CD14-positive monocyte (primary cell): ENCODE measurements at regions not wholly inside any gene's neighbourhood (a gene's known extent, or its start where the extent isn't known, plus 50 kb on each side); places are given as distances from the start of the nearest gene placed in this dataset.

Experiments
- DNase-seq, 3 donors: peaks; one replicate each; pipeline ENCODE4 v3.0.0-alpha.2; 2011 to 2022
- H2AFZ ChIP-seq: 2 replicates; pipeline ENCODE4 v1.6.0; 2012; ENCODE audit warnings: mild to moderate bottlenecking, low read depth, low read length, inconsistent platforms; ENCODE audit not compliant: insufficient read depth, poor library complexity, severe bottlenecking
- H3K27ac ChIP-seq, 2 donors: 1 replicate in 1 of 2; 2 replicates in 1 of 2; pipeline ENCODE4 v1.5.1; 2012 to 2013; ENCODE audit warnings: low read length in 2 of 2, control low read depth in 1 of 2, inconsistent platforms in 1 of 2, low read depth in 1 of 2, mild to moderate bottlenecking in 1 of 2
- H3K27me3 ChIP-seq, 2 donors: one replicate each; pipeline versions ENCODE4 v1.6.0 to v1.6.1; 2011 to 2013; ENCODE audit warnings: low read length in 2 of 2; ENCODE audit not compliant: control insufficient read depth in 2 of 2, insufficient read depth in 2 of 2
- H3K36me3 ChIP-seq, 2 donors: replicated peaks in 1 of 2; 1 replicate in 1 of 2; 2 replicates in 1 of 2; pipeline versions ENCODE4 v1.5.1 to v1.6.1; 2012 to 2013; ENCODE audit warnings: low read length in 2 of 2, control low read depth in 1 of 2, inconsistent platforms in 1 of 2, mild to moderate bottlenecking in 1 of 2; ENCODE audit not compliant: insufficient read depth in 2 of 2, control insufficient read depth in 1 of 2
- H3K4me1 ChIP-seq, 2 donors: 1 replicate in 1 of 2; 2 replicates in 1 of 2; pipeline versions ENCODE4 v1.5.1 to v1.6.1; 2012 to 2013; ENCODE audit warnings: low read length in 2 of 2, control low read depth in 1 of 2, inconsistent platforms in 1 of 2, mild to moderate bottlenecking in 1 of 2, moderate library complexity in 1 of 2; ENCODE audit not compliant: insufficient read depth in 2 of 2, control insufficient read depth in 1 of 2
- H3K4me2 ChIP-seq: replicated peaks from 2 replicates; pipeline ENCODE3; 2012; ENCODE audit warnings: low read length, moderate library complexity, mild to moderate bottlenecking; ENCODE audit not compliant: poor library complexity, severe bottlenecking; ENCODE audit errors: extremely low read depth
- H3K4me3 ChIP-seq, 3 experiments: fragments of 200-600 bp in 1 of 3; sonication (generic) in 1 of 3; replicated peaks in 1 of 3; 1 replicate in 2 of 3; 2 replicates in 1 of 3; pipeline ENCODE4 v1.5.1; 2011 to 2013; ENCODE audit warnings: low read length in 3 of 3, mild to moderate bottlenecking in 3 of 3, control low read depth in 2 of 3, low read depth in 2 of 3, inconsistent platforms in 1 of 3, moderate library complexity in 1 of 3
- H3K79me2 ChIP-seq: 2 replicates; pipeline ENCODE4 v1.6.0; 2012; ENCODE audit warnings: mild to moderate bottlenecking, control low read depth, inconsistent platforms, low read length, moderate library complexity; ENCODE audit not compliant: insufficient read depth
- H3K9ac ChIP-seq: 2 replicates; pipeline ENCODE4 v1.6.0; 2017; ENCODE audit warnings: low read length, mild to moderate bottlenecking; ENCODE audit not compliant: insufficient read depth, poor library complexity, severe bottlenecking
- H3K9me3 ChIP-seq, 2 donors: replicated peaks in 1 of 2; 1 replicate in 1 of 2; 2 replicates in 1 of 2; pipeline versions ENCODE4 v1.5.1 to v1.6.1; 2012 to 2013; ENCODE audit warnings: low read length in 2 of 2, control low read depth in 1 of 2; ENCODE audit not compliant: control insufficient read depth in 1 of 2, insufficient read depth in 1 of 2
- H4K20me1 ChIP-seq: 2 replicates; pipeline ENCODE4 v1.6.0; 2012; ENCODE audit warnings: mild to moderate bottlenecking, low read length, control low read depth, moderate library complexity; ENCODE audit not compliant: insufficient read depth
- H3K27ac Mint-ChIP-seq, 7 donors: one replicate each; pipeline ENCODE4 v1.8.0; 2020; ENCODE audit warnings: mild to moderate bottlenecking in 7 of 7, mixed read lengths in 7 of 7, moderate library complexity in 6 of 7, inconsistent platforms in 2 of 7
- H3K27me3 Mint-ChIP-seq, 3 donors: one replicate each; pipeline ENCODE4 v1.8.0; 2021 to 2022; ENCODE audit warnings: low read depth in 3 of 3, mild to moderate bottlenecking in 3 of 3, mixed read lengths in 3 of 3, moderate library complexity in 3 of 3, inconsistent platforms in 1 of 3
- H3K36me3 Mint-ChIP-seq, 2 donors: one replicate each; pipeline ENCODE4 v1.8.0; 2020; ENCODE audit warnings: mixed read lengths in 2 of 2, inconsistent platforms in 1 of 2, mild to moderate bottlenecking in 1 of 2
- H3K4me1 Mint-ChIP-seq: one replicate; pipeline ENCODE4 v1.8.0; 2020; ENCODE audit warnings: mild to moderate bottlenecking, mixed read lengths
- H3K4me3 Mint-ChIP-seq, 2 donors: one replicate each; pipeline ENCODE4 v1.8.0; 2020; ENCODE audit warnings: mild to moderate bottlenecking in 2 of 2, mixed read lengths in 2 of 2, moderate library complexity in 1 of 2
- H3K9me3 Mint-ChIP-seq, 7 donors: one replicate each; pipeline ENCODE4 v1.8.0; 2020 to 2022; ENCODE audit warnings: mixed read lengths in 7 of 7, mild to moderate bottlenecking in 6 of 7, moderate library complexity in 6 of 7, inconsistent platforms in 2 of 7
- CTCF ChIP-seq: fragments of 200-600 bp; IDR thresholded peaks from one replicate; pipeline ENCODE4 v1.8.0; 2022; ENCODE audit warnings: antibody characterized with exemption, mild to moderate bottlenecking
- WGBS: methylation state at CpG from one replicate; pipeline ENCODE4 v1.1.5; 2013; ENCODE audit warnings: missing lambda C conversion rate; ENCODE audit not compliant: insufficient coverage; 5-methylcytosine and 5-hydroxymethylcytosine counted together
- intact Hi-C, 2 donors: fragments of 100-400 bp; cut with micrococcal nuclease; formaldehyde crosslinking; loops; one replicate each; pipeline versions ENCODE4 v1.15.0 to v1.15.1; 2023

GRCh38 chr11:23272095-23272494 is 411.8 kb upstream of the CCDC179 start:
- Mint-ChIP-seq H3K36me3 (no peaks in the 10 kb centered on the region), H3K9me3 (peaks cover 0 to 7% (median 2%) of the 10 kb centered on the region in 7 donors), H3K27ac (no peak overlapping the region), H3K4me1 (no peaks in the 10 kb centered on the region), H3K27me3 (peaks cover 0 to 2% (median 0%) of the 10 kb centered on the region in 3 donors), H3K4me3 (no peak overlapping the region)
- Histone ChIP-seq H3K27me3 (no peaks in the 10 kb centered on the region), H2AFZ (no peak overlapping the region), H3K4me1 (no peaks in the 10 kb centered on the region), H3K36me3 (no peaks in the 10 kb centered on the region), H3K79me2 (no peaks in the 10 kb centered on the region), H3K27ac (no peak overlapping the region), H3K9ac (no peak overlapping the region), H3K9me3 (no peaks in the 10 kb centered on the region), H3K4me2 (no peak overlapping the region), H3K4me3 (no peak overlapping the region), H4K20me1 (no peaks in the 10 kb centered on the region)
- intact Hi-C loops, result no loop called here
- no peak for DNase-seq
- TF ChIP-seq CTCF, result no peak

GRCh38 chr11:23278121-23278520 is 417.8 kb upstream of the CCDC179 start:
- H3K36me3 ChIP-seq, result no peaks in the 10 kb centered on the region
- H3K79me2 ChIP-seq, result no peaks in the 10 kb centered on the region
- no peak overlapping the region for H3K4me3 ChIP-seq
- 100% methylated on average over 2 of the region's 4 CpGs for WGBS
- Mint-ChIP-seq H3K9me3 (peaks cover 0 to 5% (median 0%) of the 10 kb centered on the region in 7 donors), H3K4me1 (no peaks in the 10 kb centered on the region), H3K4me3 (no peak overlapping the region), H3K36me3 (no peaks in the 10 kb centered on the region), H3K27ac (no peak overlapping the region), H3K27me3 (peaks cover 0 to 2% (median 0%) of the 10 kb centered on the region in 3 donors)
- H3K9me3 ChIP-seq, result no peaks in the 10 kb centered on the region
- H4K20me1 ChIP-seq, result no peaks in the 10 kb centered on the region
- no peak overlapping the region for H3K4me2 ChIP-seq
- no peak for DNase-seq
- no peak for TF ChIP-seq CTCF
- H2AFZ ChIP-seq, result no peak overlapping the region
- H3K9ac ChIP-seq, result no peak overlapping the region
- intact Hi-C loops, result no loop called here
- no peak overlapping the region for H3K27ac ChIP-seq
- H3K27me3 ChIP-seq, result no peaks in the 10 kb centered on the region
- no peaks in the 10 kb centered on the region for H3K4me1 ChIP-seq
